HepG2 (cell line): ENCODE measurements at regions not wholly inside any gene's neighbourhood (a gene's known extent, or its start where the extent isn't known, plus 50 kb on each side); places are given as distances from the start of the nearest gene placed in this dataset.

Source experiments
- ATAC-seq: fragments of 200-7000 bp; cut with Tn5 transposase; 3 replicates; pipeline ENCODE4 v1.9.1; 2020; ENCODE audit warnings: mild to moderate bottlenecking, moderate library complexity
- BruUV-seq: library from RNA; stranded (reverse); fragments of 400-500 nt; replicated peaks from 2 replicates; lab custom pipeline; 2021; lab: Mats Ljungman, UMichigan
- CTCF ChIA-PET: fragments of 300-600 bp; formaldehyde crosslinking; extraction: SDS; loops from one replicate; lab custom pipeline; 2021; ENCODE audit warnings: low total read pairs, inconsistent platforms, low intra/inter-chr PET ratio; lab: Yijun Ruan, JAX
- POLR2A ChIA-PET: fragments of 350-600 bp; sonication (Branson Sonifier 250); formaldehyde crosslinking; loops from one replicate; lab custom pipeline; 2020; ENCODE audit warnings: antibody characterized with exemption, inconsistent platforms; lab: Yijun Ruan, JAX
- DNase-seq: peaks from one replicate; pipeline ENCODE4 v3.0.0-alpha.2; 2015; ENCODE audit warnings: low spot score
- FAIRE-seq: peaks from 3 replicates; lab custom pipeline; 2011; peaks lifted over from hg19 to GRCh38; lab: Jason Lieb, UNC
- H2AFZ ChIP-seq: one replicate; pipeline ENCODE4 v1.6.1; 2011; ENCODE audit warnings: low read length, inconsistent platforms
- H3K27ac ChIP-seq: fragments of 300-600 bp; 3 replicates; pipeline ENCODE4 v1.8.0; 2011; ENCODE audit warnings: mixed run types, mild to moderate bottlenecking, mixed read lengths, low read length, inconsistent platforms; ENCODE audit not compliant: insufficient read depth; ENCODE audit errors: extremely low read length
- H3K27me3 ChIP-seq, 2 experiments: fragments of 200-600 bp in 1 of 2; 2 replicates in 1 of 2; 3 replicates in 1 of 2; pipeline versions ENCODE4 v1.6.0 to v1.8.0; 2011; ENCODE audit warnings: low read length in 2 of 2, mild to moderate bottlenecking in 2 of 2, moderate library complexity in 2 of 2, inconsistent platforms in 1 of 2; ENCODE audit not compliant: insufficient read depth in 2 of 2, control insufficient read depth in 1 of 2
- H3K36me3 ChIP-seq, 2 experiments: fragments of 200-600 bp in 1 of 2; replicated peaks in 1 of 2; 2 replicates in 1 of 2; 3 replicates in 1 of 2; pipeline versions ENCODE4 v1.5.1 to v1.8.0; 2011; ENCODE audit warnings: low read length in 2 of 2, inconsistent platforms in 1 of 2; ENCODE audit not compliant: insufficient read depth in 2 of 2, control insufficient read depth in 1 of 2
- H3K4me1 ChIP-seq: 2 replicates; pipeline ENCODE4 v1.5.1; 2012; ENCODE audit warnings: low read length, inconsistent platforms; ENCODE audit not compliant: insufficient read depth
- H3K4me2 ChIP-seq: 2 replicates; pipeline ENCODE4 v1.6.0; 2011; ENCODE audit warnings: low read depth, low read length, inconsistent platforms
- H3K4me3 ChIP-seq, 3 experiments: fragments of 200-600 bp in 1 of 3; sonication (generic), shearing (Covaris generic) in 1 of 3; replicated peaks in 1 of 3; 2 replicates each; pipeline ENCODE4 v1.5.1; 2011 to 2016; ENCODE audit warnings: low read length in 3 of 3, inconsistent platforms in 2 of 3, low read depth in 2 of 3, mild to moderate bottlenecking in 2 of 3, control low read depth in 1 of 3, mixed read lengths in 1 of 3; ENCODE audit not compliant: insufficient read depth in 1 of 3
- H3K79me2 ChIP-seq: one replicate; pipeline ENCODE4 v1.6.1; 2011; ENCODE audit warnings: low read length, inconsistent platforms; ENCODE audit not compliant: insufficient read depth
- H3K9ac ChIP-seq: 2 replicates; pipeline ENCODE4 v1.6.0; 2011; ENCODE audit warnings: mild to moderate bottlenecking, low read depth, low read length, inconsistent platforms; ENCODE audit not compliant: insufficient read depth
- H3K9me3 ChIP-seq: 2 replicates; pipeline ENCODE4 v1.5.1; 2012; ENCODE audit warnings: mild to moderate bottlenecking, low read length
- H4K20me1 ChIP-seq: 2 replicates; pipeline ENCODE4 v1.6.0; 2011; ENCODE audit warnings: inconsistent platforms, mild to moderate bottlenecking, low read length, moderate library complexity; ENCODE audit not compliant: insufficient read depth
- DMTF1 ChIP-seq: sonication (generic); formaldehyde crosslinking; IDR thresholded peaks from 2 replicates; pipeline ENCODE4 v1.4.0; 2020; ENCODE audit warnings: mild to moderate bottlenecking, missing genetic modification reagents
- DR1 ChIP-seq: sonication (generic); formaldehyde crosslinking; IDR thresholded peaks from 2 replicates; pipeline ENCODE4 v1.8.0; 2021; ENCODE audit warnings: mild to moderate bottlenecking, missing genetic modification reagents, inconsistent platforms
- FOXK1 ChIP-seq: sonication (generic); formaldehyde crosslinking; IDR thresholded peaks from 2 replicates; pipeline ENCODE4 v1.4.0; 2020; ENCODE audit warnings: low read depth, missing genetic modification reagents, borderline replicate concordance
- GTF3A ChIP-seq: sonication (generic); formaldehyde crosslinking; conservative IDR thresholded peaks from 2 replicates; pipeline ENCODE4 v1.4.0; 2020; ENCODE audit warnings: mild to moderate bottlenecking, missing genetic modification reagents
- KMT2B ChIP-seq: IDR thresholded peaks from 2 replicates; pipeline ENCODE4 v1.6.1; 2016; ENCODE audit warnings: missing genetic modification reagents, missing compliant biosample characterization
- SETDB1 ChIP-seq: sonication (generic); formaldehyde crosslinking; IDR thresholded peaks from 2 replicates; pipeline ENCODE4 v1.5.1; 2020; ENCODE audit warnings: missing genetic modification reagents, mild to moderate bottlenecking, borderline replicate concordance
- SSRP1 ChIP-seq: IDR thresholded peaks from 2 replicates; pipeline ENCODE4 v1.6.1; 2016; ENCODE audit warnings: control low read depth
- TCF7 ChIP-seq: sonication (generic); IDR thresholded peaks from 2 replicates; pipeline ENCODE4 v1.6.1; 2016; ENCODE audit warnings: antibody characterized with exemption, low read depth
- THAP8 ChIP-seq: sonication (generic); formaldehyde crosslinking; IDR thresholded peaks from 2 replicates; pipeline ENCODE4 v1.5.1; 2020; ENCODE audit warnings: missing genetic modification reagents, mild to moderate bottlenecking, borderline replicate concordance
- ZNF451 ChIP-seq: sonication (generic); formaldehyde crosslinking; IDR thresholded peaks from 2 replicates; pipeline ENCODE4 v1.5.0; 2020; ENCODE audit warnings: mild to moderate bottlenecking, missing genetic modification reagents
- ZNF570 ChIP-seq: sonication (generic); formaldehyde crosslinking; IDR thresholded peaks from 2 replicates; pipeline ENCODE4 v1.4.0; 2020; ENCODE audit warnings: mild to moderate bottlenecking, missing genetic modification reagents, borderline replicate concordance
- ZNF850 ChIP-seq: sonication (generic); formaldehyde crosslinking; conservative IDR thresholded peaks from 2 replicates; pipeline ENCODE4 v1.9.0; 2021; ENCODE audit warnings: mild to moderate bottlenecking, missing genetic modification reagents
- ZZZ3 ChIP-seq: sonication (generic); formaldehyde crosslinking; IDR thresholded peaks from 2 replicates; pipeline ENCODE4 v1.4.0; 2020; ENCODE audit warnings: missing genetic modification reagents, mild to moderate bottlenecking, borderline replicate concordance
- WGBS: methylation state at CpG from one replicate; pipeline ENCODE4 v1.1.6; 2017; ENCODE audit warnings: low lambda C conversion rate; 5-methylcytosine and 5-hydroxymethylcytosine counted together
- in situ Hi-C: cut with HindIII; loops from 2 replicates; pipeline ENCODE4 v1.10.0; 2017; ENCODE audit warnings: low pct_unique_long_range_greater_than_20kb; ENCODE audit not compliant: extremely low pct_ligation_motif_present
- intact Hi-C: fragments of 100-400 bp; cut with micrococcal nuclease; formaldehyde crosslinking; loops from one replicate; pipeline ENCODE4 v1.10.0; 2022; ENCODE audit not compliant: unreplicated experiment
- TF ChIP-seq, protein P1 (sequence below): sonication (generic); formaldehyde crosslinking; IDR thresholded peaks from 2 replicates; pipeline ENCODE4 v1.4.0; 2020; ENCODE audit warnings: missing genetic modification reagents, low read depth, mild to moderate bottlenecking, borderline replicate concordance
- TF ChIP-seq, protein P2 (sequence below): sonication (generic); formaldehyde crosslinking; IDR thresholded peaks from 2 replicates; pipeline ENCODE4 v1.4.0; 2020; ENCODE audit warnings: low read depth, mild to moderate bottlenecking, missing genetic modification reagents
- TF ChIP-seq, protein P3 (sequence below): sonication (generic); formaldehyde crosslinking; conservative IDR thresholded peaks from 2 replicates; pipeline ENCODE4 v1.4.0; 2020; ENCODE audit warnings: missing genetic modification reagents

- 13% methylated on average over 24 of the region's 25 CpGs for WGBS
- ChIA-PET CTCF (no interaction called here), POLR2A (no interaction called here)
- Histone ChIP-seq H2AFZ (no peak overlapping the region), H3K27ac (no peak overlapping the region), H3K9me3 (peaks cover 13% of the 10 kb centered on the region; the same call in 1 of the 2 replicates), H3K4me1 (no peaks in the 10 kb centered on the region), H4K20me1 (no peaks in the 10 kb centered on the region), H3K4me3 (no peak overlapping the region), H3K4me2 (no peak overlapping the region), H3K27me3 (peaks cover 6 to 61% of the 10 kb centered on the region in 2 experiments), H3K9ac (no peak overlapping the region), H3K36me3 (no peaks in the 10 kb centered on the region), H3K79me2 (no peaks in the 10 kb centered on the region)
- no peak for FAIRE-seq
- DNase-seq: no peak
- intact Hi-C loops (no loop called here), in situ Hi-C loops (no loop called here)
- no TSS peak for BruUV-seq
- ATAC-seq: no peak
- no peak for TF ChIP-seq ZNF570 (CRISPR knock-in tag)
- TF ChIP-seq THAP8 (CRISPR knock-in tag): no peak
- TF ChIP-seq, protein P1, sequence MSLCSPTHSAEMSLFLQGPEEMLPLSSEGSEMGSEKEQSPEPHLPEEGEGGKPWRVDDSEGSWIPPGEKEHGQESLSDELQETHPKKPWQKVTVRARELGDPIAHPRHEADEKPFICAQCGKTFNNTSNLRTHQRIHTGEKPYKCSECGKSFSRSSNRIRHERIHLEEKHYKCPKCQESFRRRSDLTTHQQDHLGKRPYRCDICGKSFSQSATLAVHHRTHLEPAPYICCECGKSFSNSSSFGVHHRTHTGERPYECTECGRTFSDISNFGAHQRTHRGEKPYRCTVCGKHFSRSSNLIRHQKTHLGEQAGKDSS (CRISPR knock-in tag): no peak
- TF ChIP-seq ZNF850 (CRISPR knock-in tag): no peak
- no peak for TF ChIP-seq ZZZ3 (CRISPR knock-in tag)
- no peak for TF ChIP-seq DR1 (CRISPR knock-in tag)
- TF ChIP-seq GTF3A (CRISPR knock-in tag): no peak
- no peak for TF ChIP-seq FOXK1 (CRISPR knock-in tag)
- no peak for TF ChIP-seq DMTF1 (CRISPR knock-in tag)
- TF ChIP-seq SSRP1: no peak
- no peak for TF ChIP-seq TCF7
- TF ChIP-seq KMT2B (CRISPR knock-in tag): no peak
- TF ChIP-seq, protein P2, sequence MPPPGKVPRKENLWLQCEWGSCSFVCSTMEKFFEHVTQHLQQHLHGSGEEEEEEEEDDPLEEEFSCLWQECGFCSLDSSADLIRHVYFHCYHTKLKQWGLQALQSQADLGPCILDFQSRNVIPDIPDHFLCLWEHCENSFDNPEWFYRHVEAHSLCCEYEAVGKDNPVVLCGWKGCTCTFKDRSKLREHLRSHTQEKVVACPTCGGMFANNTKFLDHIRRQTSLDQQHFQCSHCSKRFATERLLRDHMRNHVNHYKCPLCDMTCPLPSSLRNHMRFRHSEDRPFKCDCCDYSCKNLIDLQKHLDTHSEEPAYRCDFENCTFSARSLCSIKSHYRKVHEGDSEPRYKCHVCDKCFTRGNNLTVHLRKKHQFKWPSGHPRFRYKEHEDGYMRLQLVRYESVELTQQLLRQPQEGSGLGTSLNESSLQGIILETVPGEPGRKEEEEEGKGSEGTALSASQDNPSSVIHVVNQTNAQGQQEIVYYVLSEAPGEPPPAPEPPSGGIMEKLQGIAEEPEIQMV (CRISPR knock-in tag): no peak
- TF ChIP-seq ZNF451: no peak
- no peak for TF ChIP-seq SETDB1 (CRISPR knock-in tag)
- TF ChIP-seq, protein P3, sequence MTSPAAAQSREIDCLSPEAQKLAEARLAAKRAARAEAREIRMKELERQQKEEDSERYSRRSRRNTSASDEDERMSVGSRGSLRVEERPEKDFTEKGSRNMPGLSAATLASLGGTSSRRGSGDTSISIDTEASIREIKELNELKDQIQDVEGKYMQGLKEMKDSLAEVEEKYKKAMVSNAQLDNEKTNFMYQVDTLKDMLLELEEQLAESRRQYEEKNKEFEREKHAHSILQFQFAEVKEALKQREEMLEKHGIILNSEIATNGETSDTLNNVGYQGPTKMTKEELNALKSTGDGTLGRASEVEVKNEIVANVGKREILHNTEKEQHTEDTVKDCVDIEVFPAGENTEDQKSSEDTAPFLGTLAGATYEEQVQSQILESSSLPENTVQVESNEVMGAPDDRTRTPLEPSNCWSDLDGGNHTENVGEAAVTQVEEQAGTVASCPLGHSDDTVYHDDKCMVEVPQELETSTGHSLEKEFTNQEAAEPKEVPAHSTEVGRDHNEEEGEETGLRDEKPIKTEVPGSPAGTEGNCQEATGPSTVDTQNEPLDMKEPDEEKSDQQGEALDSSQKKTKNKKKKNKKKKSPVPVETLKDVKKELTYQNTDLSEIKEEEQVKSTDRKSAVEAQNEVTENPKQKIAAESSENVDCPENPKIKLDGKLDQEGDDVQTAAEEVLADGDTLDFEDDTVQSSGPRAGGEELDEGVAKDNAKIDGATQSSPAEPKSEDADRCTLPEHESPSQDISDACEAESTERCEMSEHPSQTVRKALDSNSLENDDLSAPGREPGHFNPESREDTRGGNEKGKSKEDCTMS (CRISPR knock-in tag): no peak
These were observed 94.8 kb upstream of the SOX1 start for GRCh38 chr13:111971891-111972780.
